HG02870 (cell line): ENCODE measurements at regions not wholly inside any gene's neighbourhood (a gene's known extent, or its start where the extent isn't known, plus 50 kb on each side); places are given as distances from the start of the nearest gene placed in this dataset.
"Not testable (repeated sequence)": the region's sequence is repeated elsewhere in the genome, so short reads cannot be mapped to it uniquely, and the experiment has no call there.

ENCODE experiments used
- ATAC-seq: cut with Tn5 transposase; IDR thresholded peaks from one replicate; pipeline ENCODE4 v1.9.1; 2021; ENCODE audit warnings: mild to moderate bottlenecking, moderate library complexity; ENCODE audit not compliant: unreplicated experiment

DNA sequence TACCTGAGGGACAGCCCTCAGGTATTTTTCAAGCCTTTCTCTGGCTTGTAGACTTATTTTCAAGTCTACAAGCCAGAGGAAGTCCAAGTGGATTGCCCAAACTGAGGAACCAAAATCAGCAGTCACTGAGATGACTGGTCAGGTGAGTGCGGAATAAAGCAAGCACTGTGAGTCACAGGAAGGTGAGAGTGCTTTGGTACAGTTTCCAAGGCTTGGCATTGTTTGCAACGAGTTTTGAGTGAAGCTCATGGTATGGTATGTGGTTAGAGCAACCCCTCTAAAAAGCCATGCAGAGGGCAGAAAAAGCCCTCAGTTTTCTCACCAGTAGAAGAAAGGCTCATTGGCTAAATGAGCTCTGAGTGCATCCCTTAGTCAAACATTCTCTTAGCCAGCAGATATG lies 112.8 kb upstream of the EOLA2 start:
- no peak for ATAC-seq

DNA sequence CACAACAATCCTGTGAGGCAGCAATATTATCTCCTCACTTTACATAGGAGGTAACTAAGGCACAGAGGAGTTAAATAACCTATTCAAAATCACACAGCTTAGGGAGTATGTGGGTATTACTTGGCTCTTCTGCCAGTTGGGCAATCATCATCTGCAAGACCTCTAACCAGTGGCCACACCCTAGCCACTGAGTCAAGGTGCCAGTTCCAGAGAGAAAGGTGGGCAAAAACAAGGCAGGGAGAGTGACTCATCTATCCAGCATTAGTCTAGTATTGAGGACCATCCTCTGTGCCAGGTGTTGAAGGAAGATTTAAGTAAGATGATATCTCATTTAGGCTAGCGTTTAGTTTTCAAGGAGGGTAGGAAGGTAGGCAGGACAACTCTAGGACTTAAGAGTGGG lies 113.9 kb upstream of the EOLA2 start:
- no peak for ATAC-seq

DNA sequence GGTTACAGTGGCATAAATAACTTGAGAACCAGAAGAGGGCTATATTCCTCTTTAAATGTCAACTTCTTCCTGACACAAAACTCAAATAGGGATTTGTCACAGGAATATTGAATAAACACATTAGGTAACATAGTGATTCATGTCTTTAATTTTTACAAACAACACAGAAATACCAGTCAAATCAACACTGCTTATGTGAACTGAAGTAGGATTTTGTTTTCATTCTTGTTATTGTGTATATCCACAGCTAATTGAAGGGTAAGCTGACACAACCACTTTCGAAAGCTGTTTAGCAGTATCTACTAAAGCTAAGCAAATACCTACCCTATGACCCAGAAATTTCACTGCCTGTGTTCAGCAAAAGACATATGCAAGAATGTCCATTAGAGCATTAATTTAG lies 120.4 kb upstream of the EOLA2 start:
- ATAC-seq = no peak

DNA sequence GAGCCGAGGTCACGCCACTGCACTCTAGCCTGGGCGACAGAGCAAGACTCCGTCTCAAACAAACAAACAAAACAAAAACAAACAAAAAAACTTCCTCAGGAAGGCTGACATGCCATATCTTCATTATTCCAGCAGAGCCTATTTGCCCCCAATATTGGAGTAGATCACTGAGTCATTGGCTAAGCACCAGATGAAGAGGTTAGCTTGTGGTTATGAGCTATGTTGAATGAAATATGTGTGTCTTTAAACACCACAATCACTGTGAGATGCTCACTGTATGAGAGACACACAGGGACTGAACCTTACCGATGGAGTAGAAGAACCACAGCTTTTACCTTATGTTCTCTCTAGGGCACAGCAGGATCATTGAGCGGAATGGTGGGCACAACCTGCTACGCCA lies 122.1 kb upstream of the EOLA2 start:
- ATAC-seq = no peak

DNA sequence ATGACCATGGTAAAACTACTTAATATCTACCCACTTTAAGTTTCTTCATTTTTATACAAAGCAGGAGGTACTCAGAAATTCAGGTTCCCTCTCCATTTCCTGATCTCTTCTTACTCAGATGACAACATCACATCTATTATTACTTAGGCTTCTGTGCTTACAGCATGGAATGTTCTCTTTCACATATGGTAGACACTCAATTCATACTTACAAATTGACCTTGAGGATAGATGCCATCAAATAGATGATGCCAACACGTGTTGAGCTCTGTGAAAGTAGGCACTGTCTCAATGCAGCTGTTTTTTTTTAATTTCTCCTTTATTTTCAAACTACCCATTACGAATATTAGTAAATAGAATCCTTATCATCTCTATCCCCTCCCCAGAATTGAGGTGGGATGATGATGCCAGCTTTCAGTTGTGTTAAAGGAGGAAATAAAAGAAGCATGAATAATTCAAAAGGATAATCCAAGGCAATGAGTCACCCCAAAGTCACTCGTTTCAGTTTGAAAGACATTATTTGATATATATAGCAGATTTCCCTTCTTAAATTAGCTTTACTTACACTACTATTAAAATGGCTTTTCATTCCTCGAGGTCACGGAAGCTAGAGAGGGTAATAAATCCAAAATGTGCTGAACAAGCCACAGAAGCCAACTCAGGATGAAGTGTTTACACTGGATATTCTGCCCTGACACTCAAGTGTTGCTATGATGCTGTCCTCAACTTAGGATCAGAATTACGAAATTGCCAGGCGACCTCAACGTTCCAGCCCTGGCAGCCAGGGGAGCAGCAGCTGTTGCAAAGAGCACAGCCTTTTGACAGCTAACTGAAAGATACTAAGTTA lies 124.2 kb upstream of the EOLA2 start:
- no peak for ATAC-seq

DNA sequence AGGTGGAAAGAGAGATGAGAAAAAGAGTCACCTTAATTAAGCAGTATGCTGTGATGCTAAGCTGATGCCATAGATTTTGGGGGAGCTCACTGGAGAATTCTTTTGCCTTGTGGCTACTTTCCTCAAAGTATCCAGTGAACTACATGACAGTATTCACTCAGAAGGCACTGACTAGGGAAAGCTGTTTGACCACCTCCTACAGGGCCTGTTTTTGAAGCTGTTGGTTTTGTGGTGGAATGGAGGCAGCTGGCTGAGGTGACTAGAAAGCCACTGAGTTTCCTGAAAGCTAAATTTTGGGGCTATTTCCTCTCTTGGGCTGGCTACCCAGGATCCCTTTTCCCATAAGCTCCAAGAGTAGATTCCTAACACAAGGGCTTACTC lies 124.8 kb upstream of the EOLA2 start:
- no peak for ATAC-seq

GRCh38 chrX:150063674-150064073 lies 125.4 kb upstream of the EOLA2 start:
- no peak for ATAC-seq

DNA sequence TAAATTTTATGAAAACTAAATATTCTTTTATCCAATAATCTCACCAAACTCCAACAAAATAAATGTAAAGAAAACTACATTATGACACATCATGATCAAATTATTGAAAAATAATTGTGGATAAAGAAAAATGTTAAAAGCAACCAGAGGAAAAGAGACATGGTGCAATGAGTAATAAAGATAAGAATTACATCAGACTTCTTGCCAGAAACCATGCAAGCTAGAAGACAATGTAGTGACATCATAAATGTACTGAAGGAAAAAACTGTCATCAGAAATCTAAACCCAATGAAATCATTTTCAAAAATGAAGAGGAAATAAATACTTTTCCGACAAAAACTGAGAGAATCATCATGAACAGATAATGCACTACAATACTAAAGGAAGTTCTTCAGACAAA lies 135.9 kb upstream of the EOLA2 start:
- no peak for ATAC-seq

DNA sequence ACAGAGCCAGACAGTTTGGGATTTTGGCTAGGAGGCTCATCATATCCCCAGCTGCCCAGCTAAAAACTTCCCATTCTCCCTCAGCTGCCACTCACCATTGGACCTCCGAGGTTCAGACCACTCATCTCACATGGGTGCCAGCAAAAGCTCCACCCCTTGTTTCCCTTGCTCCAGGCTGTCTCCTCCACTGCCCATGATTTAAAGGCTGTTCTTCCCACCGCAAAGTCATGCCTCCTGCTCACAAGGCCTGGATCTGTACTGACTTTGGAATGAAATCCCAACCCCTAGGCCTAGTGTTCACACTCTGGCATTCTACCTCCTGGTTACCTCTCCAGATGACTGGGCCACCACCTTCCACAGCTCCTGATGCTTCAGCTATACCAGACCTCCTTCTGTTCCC lies 142.2 kb upstream of the EOLA2 start:
- no peak for ATAC-seq

- ATAC-seq = no peak
Observed at GRCh38 chrX:150081076-150081475, 142.8 kb upstream of the EOLA2 start.

DNA sequence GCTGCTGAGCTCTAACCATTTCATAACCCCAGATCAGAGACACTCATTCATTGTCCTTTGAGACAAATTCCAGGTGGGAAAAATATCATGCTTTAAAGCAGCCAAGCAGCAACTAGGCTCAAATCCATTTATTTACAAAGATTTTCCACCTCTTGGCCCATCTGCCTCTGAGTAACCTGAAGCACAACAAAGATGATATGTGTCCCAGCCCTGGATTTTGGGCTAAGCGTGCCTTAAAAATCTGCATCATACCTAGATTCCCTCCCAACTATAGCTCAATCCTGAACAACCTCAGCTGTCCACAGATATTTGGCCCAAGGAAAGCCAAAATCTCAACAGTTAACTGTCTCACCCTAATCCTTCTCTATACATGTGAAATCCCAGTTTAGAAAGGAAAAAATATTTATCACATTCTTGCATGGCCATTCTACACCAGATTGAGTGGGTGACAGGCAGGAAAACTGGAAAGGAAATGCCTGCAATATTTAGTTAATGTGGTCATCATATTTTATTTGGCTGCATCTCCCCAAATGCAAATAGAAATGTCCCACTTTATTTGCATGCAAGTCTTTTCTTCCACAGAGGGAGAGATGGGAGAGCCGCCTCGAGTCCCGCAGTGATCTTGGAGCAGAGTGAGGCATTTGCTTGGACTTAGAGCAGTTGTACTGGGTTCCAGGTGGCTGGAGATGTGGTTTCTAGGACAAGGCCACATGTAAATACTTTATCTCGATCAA lies 146.4 kb upstream of the EOLA2 start:
- ATAC-seq = no peak

- ATAC-seq = no peak
Observed at GRCh38 chrX:150085881-150086280, 147.6 kb upstream of the EOLA2 start.

DNA sequence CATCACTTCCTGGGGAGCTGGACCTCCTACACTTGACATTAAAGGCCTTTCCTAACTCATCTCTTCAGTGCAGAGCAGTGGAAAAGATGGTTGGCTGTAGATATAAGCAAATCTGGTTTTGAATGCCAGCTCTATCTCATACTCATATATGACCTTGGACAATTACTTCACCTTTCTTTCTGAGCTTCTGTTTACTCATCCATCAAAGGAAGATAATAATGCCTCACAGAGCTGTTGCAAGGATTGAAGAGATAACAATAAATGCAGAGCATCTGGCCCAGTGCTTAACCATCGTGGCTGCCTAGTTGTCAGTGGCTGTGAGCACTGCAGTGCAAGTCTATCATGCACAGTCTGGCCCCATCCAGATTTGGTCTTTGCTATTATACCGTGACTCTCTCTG lies 148.1 kb upstream of the EOLA2 start:
- no peak for ATAC-seq

DNA sequence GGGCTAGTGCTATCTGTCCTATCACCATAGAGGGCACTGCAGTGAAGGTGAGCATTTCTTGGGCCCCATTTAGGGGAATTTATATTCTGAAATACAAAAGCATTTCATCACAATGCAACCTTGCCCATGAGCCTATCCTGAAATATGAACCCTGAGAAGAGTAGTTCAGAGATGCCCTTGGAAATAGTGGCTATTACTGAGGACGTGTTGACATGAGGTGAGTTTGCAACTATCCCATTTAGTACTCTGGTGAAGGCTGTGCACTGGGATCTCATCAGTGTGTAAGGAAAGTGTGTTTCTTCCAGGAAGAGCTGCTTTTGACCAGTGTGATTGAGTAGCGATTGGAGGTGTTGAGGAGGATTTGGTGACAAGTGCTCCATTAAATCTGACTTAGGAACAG lies 149.3 kb upstream of the EOLA2 start:
- no peak for ATAC-seq

DNA sequence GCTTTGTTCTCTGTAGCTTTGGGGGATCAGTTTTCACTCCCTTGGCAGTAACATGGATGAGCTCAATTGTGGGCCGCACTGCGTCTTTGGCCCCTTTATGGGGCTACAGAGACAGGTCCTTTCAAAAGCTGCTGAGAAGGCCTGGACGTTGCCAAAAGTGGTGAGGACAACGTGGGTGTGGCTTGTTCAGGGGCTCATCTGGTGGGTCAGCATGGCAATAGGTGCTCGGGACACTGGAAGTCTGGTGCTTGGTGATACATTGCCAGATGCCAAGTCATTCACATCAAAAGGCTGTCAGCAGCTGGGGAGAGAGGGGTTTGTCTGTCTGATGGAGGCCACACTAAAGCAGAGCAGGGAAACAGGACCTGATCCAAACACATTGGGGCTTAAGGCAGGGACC lies 149.8 kb upstream of the EOLA2 start:
- no peak for ATAC-seq

DNA sequence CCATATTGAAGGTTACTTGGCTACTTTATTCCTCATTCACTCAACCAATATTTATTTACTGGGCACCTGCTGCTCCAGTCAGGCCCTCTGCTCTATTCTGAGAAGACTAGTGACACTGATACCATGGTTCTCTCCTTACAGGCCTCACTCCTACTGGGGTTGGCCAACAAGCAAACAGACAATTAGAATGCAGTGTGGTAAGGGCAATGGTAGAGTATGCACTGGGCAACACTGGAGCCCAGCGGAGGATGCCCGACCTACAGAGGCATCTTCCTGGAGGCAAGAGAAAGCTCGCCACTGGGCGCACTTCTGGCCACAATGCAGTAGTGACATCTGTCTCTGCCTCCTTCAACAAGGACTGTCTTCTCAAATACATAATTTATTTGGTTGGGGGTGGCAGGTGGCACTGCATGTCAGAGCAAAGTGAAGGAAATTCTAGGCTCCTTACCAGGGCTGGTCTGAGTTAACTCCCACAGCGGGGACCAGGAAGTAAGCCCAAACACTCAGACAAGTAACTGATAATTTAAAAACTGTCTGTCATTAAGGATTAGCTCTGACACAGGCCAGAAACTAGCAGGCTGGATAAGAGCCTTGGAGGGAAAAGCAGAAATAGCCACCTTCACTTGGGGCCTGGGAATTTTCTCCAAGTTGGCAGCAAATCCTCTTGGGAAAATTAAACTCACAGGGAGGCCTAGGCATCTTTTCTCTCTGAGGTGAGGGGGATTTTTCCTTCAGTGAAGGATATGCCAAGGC lies 150.7 kb upstream of the EOLA2 start:
- ATAC-seq = no peak

DNA sequence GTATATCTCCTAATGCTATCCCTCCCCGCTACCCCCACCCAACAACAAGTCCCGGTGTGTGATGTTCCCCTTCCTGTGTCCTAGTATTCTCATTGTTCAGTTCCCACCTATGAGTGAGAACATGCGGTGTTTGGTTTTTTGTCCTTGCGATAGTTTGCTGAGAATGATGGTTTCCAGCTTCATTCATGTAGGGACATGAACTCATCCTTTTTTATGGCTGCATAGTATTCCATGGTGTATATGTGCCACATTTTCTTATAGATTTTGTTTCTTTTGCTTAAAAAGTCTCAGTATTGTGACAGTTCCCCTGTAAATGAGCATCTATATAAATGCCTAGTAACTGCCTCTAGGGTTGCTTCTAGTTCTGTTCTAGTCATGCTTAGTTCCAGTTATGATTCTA lies 153.0 kb upstream of the EOLA2 start:
- not testable (repeated sequence) for ATAC-seq

- ATAC-seq = no peak
Observed at GRCh38 chrX:150092549-150092948, 154.3 kb upstream of the EOLA2 start.

DNA sequence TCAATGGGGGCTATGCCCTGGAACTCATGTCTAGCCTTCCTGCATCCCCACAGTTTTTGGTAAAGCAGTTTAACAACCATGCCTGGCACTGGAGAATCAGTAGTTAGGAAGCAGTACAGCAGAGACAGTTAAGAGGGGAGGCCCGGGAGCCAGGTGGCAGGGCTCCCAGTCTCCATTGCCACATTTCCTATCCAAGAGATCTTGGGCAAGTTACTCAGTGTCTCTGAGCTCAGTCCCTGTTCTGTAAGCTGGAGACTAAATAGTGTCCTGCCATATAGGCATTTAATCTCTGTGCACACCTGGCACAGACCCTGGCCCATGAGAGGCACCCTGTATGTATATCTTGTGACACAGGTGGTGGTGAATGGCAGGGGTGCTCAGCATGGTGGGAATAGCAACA lies 156.1 kb upstream of the EOLA2 start:
- ATAC-seq = no peak

- ATAC-seq = no peak
Observed at GRCh38 chrX:150094996-150095395, 156.7 kb upstream of the EOLA2 start.

DNA sequence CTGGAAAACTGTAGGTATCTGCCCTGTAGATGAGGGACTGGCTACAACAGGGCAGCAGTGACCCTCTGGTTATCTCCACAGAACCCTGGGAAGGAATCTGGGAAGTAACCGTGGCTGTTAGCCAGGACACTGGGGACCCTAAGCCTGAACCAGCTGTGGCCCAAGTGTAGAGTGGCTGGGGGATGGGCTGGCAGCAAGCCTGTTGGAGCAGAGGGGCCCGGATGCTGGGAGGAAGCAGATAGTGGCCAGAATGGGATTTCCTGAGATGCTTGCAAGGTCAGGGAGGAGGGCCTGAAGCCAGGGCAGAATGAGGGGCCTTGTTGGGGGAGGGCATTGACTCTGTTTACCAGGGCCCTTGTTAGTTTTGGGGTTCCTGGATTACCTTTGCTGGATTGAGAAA lies 161.0 kb upstream of the EOLA2 start:
- no peak for ATAC-seq

- ATAC-seq = no peak
Observed at GRCh38 chrX:150100261-150100660, 162.0 kb upstream of the EOLA2 start.
